ENCODE measurements at regions not wholly inside any gene's neighbourhood (a gene's known extent, or its start where the extent isn't known, plus 50 kb on each side); places are given as distances from the start of the nearest gene placed in this dataset.

- no peak for TF ChIP-seq CTCF (IDR thresholded peaks at IDR 0.05)
- ATAC-seq (ENCODE audit: low FRiP score) (no peak), DNase-seq (ENCODE audit: low spot score) (no peak)
Observed at GRCh38 chr14:49363821-49364751, 222.1 kb downstream of the RPS29 start.

- ATAC-seq (ENCODE audit: low FRiP score) (no peak), DNase-seq (ENCODE audit: low spot score) (no peak)
- no peak for TF ChIP-seq CTCF (IDR thresholded peaks at IDR 0.05)
Observed at GRCh38 chr14:49362916-49363315, 223.3 kb downstream of the RPS29 start.

GRCh38 chr14:49339130-49339529 lies 247.1 kb downstream of the RPS29 start:
- DNase-seq (ENCODE audit: low spot score) (no peak), ATAC-seq (ENCODE audit: low FRiP score) (no peak)
- no peak for TF ChIP-seq CTCF (IDR thresholded peaks at IDR 0.05)

- TF ChIP-seq CTCF (IDR thresholded peaks at IDR 0.05) = no peak
- no peak for ATAC-seq (ENCODE audit: low FRiP score)
Observed at GRCh38 chr14:49319810-49320209, 266.4 kb downstream of the RPS29 start.

GRCh38 chr14:49315570-49315969 lies 270.6 kb downstream of the RPS29 start:
- no peak for ATAC-seq (ENCODE audit: low FRiP score)
- no peak for DNase-seq (ENCODE audit: low spot score)
- TF ChIP-seq CTCF (IDR thresholded peaks at IDR 0.05) = no peak

More at GRCh38 chr14:49319810-49320209, 266.4 kb downstream of the RPS29 start:
- no peak for DNase-seq (ENCODE audit: low spot score)

GRCh38 chr14:49314737-49315136 lies 271.4 kb downstream of the RPS29 start:
- no peak for TF ChIP-seq CTCF (IDR thresholded peaks at IDR 0.05)
- ATAC-seq (ENCODE audit: low FRiP score) (no peak), DNase-seq (ENCODE audit: low spot score) (no peak)

- no peak for TF ChIP-seq CTCF (IDR thresholded peaks at IDR 0.05)
- no peak for ATAC-seq (ENCODE audit: low FRiP score)
Observed at GRCh38 chr14:49313108-49313507, 273.1 kb downstream of the RPS29 start.

More at GRCh38 chr14:49313108-49313507, 273.1 kb downstream of the RPS29 start:
- no peak for DNase-seq (ENCODE audit: low spot score)
